Left colon (tissue), 2 donors: ENCODE measurements at regions not wholly inside any gene's neighbourhood (a gene's known extent, or its start where the extent isn't known, plus 50 kb on each side); places are given as distances from the start of the nearest gene placed in this dataset.
"Not testable (repeated sequence)": the region's sequence is repeated elsewhere in the genome, so short reads cannot be mapped to it uniquely, and the experiment has no call there.

Experiments
- ATAC-seq: fragments of 200-7000 bp; cut with Tn5 transposase; one replicate; pipeline ENCODE4 v1.9.1; 2020; ENCODE audit warnings: mild to moderate bottlenecking, moderate library complexity
- DNase-seq, 2 donors: peaks; one replicate each; pipeline ENCODE4 v3.0.0-alpha.2; 2020
- intact Hi-C, 2 donors: fragments of 100-400 bp; cut with DNase I in 1 of 2; cut with micrococcal nuclease in 1 of 2; formaldehyde crosslinking; loops; one replicate each; pipeline versions ENCODE4 v1.11.2 to v1.14.0; 2022; cut with DNase I, micrococcal nuclease
- donor health status: DM: no; HTN: no; CAD: no.
- donor health status: DM: yes; HTN: yes; CAD: no.

GRCh38 chr3:115301364-115301860 is 154.3 kb upstream of the ZBTB20 start:
- no peak for DNase-seq

GRCh38 chr3:115317953-115318352 is 170.9 kb upstream of the ZBTB20 start:
- ATAC-seq, DNase-seq, intact Hi-C loops: not testable (repeated sequence)

More at GRCh38 chr3:115301364-115301860, 154.3 kb upstream of the ZBTB20 start:
- intact Hi-C loops, result no loop called here
- no peak for ATAC-seq

GRCh38 chr3:115321400-115321805 is 174.3 kb upstream of the ZBTB20 start:
- DNase-seq (no peak), ATAC-seq (no peak)
- intact Hi-C loops, result no loop called here

GRCh38 chr3:115322901-115323300 is 175.8 kb upstream of the ZBTB20 start:
- DNase-seq (no peak), ATAC-seq (no peak)
- intact Hi-C loops, result no loop called here

- ATAC-seq (no peak), DNase-seq (no peak)
Measured at GRCh38 chr3:115323380-115323779, 176.3 kb upstream of the ZBTB20 start.

GRCh38 chr3:115324056-115324455 is 177.0 kb upstream of the ZBTB20 start:
- intact Hi-C loops, result no loop called here
- no peak for DNase-seq
- ATAC-seq, result no peak

More at GRCh38 chr3:115323380-115323779, 176.3 kb upstream of the ZBTB20 start:
- intact Hi-C loops, result no loop called here

- ATAC-seq, result no peak
- intact Hi-C loops, result no loop called here
- peak in 1 of 2 donors; percentile 13 for DNase-seq
Measured at GRCh38 chr3:115325539-115325938, 178.5 kb upstream of the ZBTB20 start.

GRCh38 chr3:115330430-115330829 is 183.3 kb upstream of the ZBTB20 start:
- intact Hi-C loops, result no loop called here
- DNase-seq (no peak), ATAC-seq (no peak)

- ATAC-seq (no peak), DNase-seq (no peak)
- intact Hi-C loops, result no loop called here
Measured at GRCh38 chr3:115332998-115333397, 185.9 kb upstream of the ZBTB20 start.

GRCh38 chr3:115336836-115337235 is 189.7 kb upstream of the ZBTB20 start:
- ATAC-seq (no peak), DNase-seq (no peak)
- intact Hi-C loops, result no loop called here

- ATAC-seq (no peak), DNase-seq (no peak)
- intact Hi-C loops, result no loop called here
Measured at GRCh38 chr3:115340586-115340985, 193.5 kb upstream of the ZBTB20 start.

GRCh38 chr3:115341208-115341607 is 194.1 kb upstream of the ZBTB20 start:
- intact Hi-C loops, result no loop called here
- ATAC-seq (no peak), DNase-seq (no peak)

GRCh38 chr3:115347737-115348136 is 200.6 kb upstream of the ZBTB20 start:
- intact Hi-C loops, result no loop called here
- no peak for ATAC-seq
- DNase-seq, result no peak

GRCh38 chr3:115348412-115348811 is 201.3 kb upstream of the ZBTB20 start:
- ATAC-seq, result no peak
- no peak for DNase-seq
- intact Hi-C loops, result no loop called here

GRCh38 chr3:115348951-115349745 is 202.1 kb upstream of the ZBTB20 start:
- ATAC-seq, result no peak
- intact Hi-C loops, result no loop called here
- no peak for DNase-seq

GRCh38 chr3:115350606-115351005 is 203.5 kb upstream of the ZBTB20 start:
- ATAC-seq (no peak), DNase-seq (no peak)
- intact Hi-C loops, result no loop called here

GRCh38 chr3:115351193-115351592 is 204.1 kb upstream of the ZBTB20 start:
- no peak for ATAC-seq
- no peak for DNase-seq
- intact Hi-C loops, result no loop called here

- intact Hi-C loops, result no loop called here
- no peak for ATAC-seq
- DNase-seq, result no peak
Measured at GRCh38 chr3:115354010-115354409, 206.9 kb upstream of the ZBTB20 start.

GRCh38 chr3:115357456-115357855 is 210.4 kb upstream of the ZBTB20 start:
- intact Hi-C loops, result no loop called here
- ATAC-seq (no peak), DNase-seq (no peak)

- intact Hi-C loops, result no loop called here
- DNase-seq, result no peak
- no peak for ATAC-seq
Measured at GRCh38 chr3:115359536-115359935, 212.4 kb upstream of the ZBTB20 start.

GRCh38 chr3:115361806-115362205 is 214.7 kb upstream of the ZBTB20 start:
- DNase-seq, result no peak
- intact Hi-C loops, result no loop called here
- no peak for ATAC-seq
